ENCODE measurements at regions not wholly inside any gene's neighbourhood (a gene's known extent, or its start where the extent isn't known, plus 50 kb on each side); places are given as distances from the start of the nearest gene placed in this dataset.
A peak's percentile ranks its signal among the peaks of the same experiment; 100 is the strongest.
"Not testable (repeated sequence)": the region's sequence is repeated elsewhere in the genome, so short reads cannot be mapped to it uniquely, and the experiment has no call there.

DNA sequence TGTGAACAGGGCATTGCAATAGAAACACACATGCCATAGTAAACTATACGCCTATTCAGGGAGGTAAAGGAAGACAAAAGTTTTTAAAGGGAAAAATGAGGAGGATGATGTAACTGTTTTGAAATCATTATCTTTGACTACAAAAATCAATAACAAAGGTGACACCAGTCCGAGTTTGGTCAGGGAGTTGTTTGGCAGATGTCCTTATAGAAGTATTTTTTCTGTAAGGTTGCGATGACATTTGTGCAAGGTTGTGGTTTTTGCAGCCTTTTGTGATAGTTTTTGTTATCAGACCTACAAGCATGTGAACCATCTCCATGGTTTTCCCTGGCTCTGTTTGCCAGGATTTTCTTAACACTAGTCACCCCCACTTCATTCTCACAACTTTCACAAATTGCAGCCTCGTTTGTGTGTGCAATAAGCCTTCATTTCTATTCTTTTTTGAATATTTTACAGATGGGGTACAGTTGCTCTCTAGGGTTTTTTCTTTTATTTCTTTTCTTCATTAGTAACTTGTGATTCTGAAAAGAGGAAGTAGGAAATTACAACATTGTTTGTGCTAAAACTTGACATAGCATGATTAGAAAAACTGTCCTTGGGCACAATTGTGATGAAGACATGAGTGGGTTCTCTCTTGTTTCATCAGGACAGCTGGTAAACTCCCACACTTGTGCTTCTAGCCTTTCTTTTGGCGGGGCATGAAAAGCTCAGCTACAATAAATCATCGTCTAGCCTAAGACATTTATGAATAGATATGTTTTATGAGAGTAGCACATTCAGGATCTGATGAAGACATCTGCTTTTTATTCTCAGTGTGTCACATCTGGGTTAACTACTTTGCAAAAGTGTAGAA is 60.2 kb upstream of the PNPLA4 start:
- H3K4me2 ChIP-seq (ENCODE audit: extremely low read depth, insufficient read depth, low read length): no peak overlapping the region
- TF ChIP-seq, protein P1, sequence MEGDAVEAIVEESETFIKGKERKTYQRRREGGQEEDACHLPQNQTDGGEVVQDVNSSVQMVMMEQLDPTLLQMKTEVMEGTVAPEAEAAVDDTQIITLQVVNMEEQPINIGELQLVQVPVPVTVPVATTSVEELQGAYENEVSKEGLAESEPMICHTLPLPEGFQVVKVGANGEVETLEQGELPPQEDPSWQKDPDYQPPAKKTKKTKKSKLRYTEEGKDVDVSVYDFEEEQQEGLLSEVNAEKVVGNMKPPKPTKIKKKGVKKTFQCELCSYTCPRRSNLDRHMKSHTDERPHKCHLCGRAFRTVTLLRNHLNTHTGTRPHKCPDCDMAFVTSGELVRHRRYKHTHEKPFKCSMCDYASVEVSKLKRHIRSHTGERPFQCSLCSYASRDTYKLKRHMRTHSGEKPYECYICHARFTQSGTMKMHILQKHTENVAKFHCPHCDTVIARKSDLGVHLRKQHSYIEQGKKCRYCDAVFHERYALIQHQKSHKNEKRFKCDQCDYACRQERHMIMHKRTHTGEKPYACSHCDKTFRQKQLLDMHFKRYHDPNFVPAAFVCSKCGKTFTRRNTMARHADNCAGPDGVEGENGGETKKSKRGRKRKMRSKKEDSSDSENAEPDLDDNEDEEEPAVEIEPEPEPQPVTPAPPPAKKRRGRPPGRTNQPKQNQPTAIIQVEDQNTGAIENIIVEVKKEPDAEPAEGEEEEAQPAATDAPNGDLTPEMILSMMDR (conservative IDR thresholded peaks at IDR 0.05 in 1 of 2, IDR thresholded peaks at IDR 0.05 in 1 of 2; ENCODE audit: low read depth in 1 of 2, low read length in 2 of 2): no peak
- no peak for TF ChIP-seq EZH2 (IDR thresholded peaks at IDR 0.05; ENCODE audit: low read length, missing control alignments)
- no peaks in the 10 kb centered on the region for H3K27me3 ChIP-seq (ENCODE audit: control insufficient read depth, insufficient read depth, low read length)

DNA sequence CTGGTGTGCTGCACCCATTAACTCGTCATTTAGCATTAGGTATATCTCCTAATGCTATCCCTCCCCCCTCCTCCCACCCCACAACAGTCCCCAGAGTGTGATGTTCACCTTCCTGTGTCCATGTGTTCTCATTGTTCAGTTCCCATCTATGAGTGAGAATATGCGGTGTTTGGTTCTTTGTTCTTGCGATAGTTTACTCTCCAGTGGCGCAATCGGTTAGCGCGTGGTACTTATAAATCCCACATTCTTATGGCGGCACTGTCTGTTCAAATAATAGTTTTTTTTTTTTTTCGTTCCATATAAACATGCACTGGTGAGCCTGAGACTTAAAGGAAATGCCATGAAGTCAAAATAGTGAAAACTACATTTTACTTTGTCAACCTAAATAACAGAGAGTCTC is 59.5 kb upstream of the PNPLA4 start:
- not testable (repeated sequence) for H4K20me1 ChIP-seq (ENCODE audit: control insufficient read depth, extremely low read depth, insufficient read depth, low read length); H3K9ac ChIP-seq (ENCODE audit: insufficient read depth, low read length); DNase-seq (ENCODE audit: low read depth in 2 of 2); H3K4me1 ChIP-seq (ENCODE audit: control insufficient read depth, extremely low read depth, insufficient read depth, low read length); H3K79me2 ChIP-seq (ENCODE audit: control insufficient read depth, insufficient read depth, low read length); H3K27me3 ChIP-seq (ENCODE audit: control insufficient read depth, insufficient read depth, low read length); H3K4me3 ChIP-seq (replicated peaks in 1 of 4; ENCODE audit: control extremely low read depth in 1 of 4, insufficient read depth in 1 of 4, low read depth in 3 of 4, low read length in 4 of 4); H3K36me3 ChIP-seq (ENCODE audit: control insufficient read depth, insufficient read depth, low read length); H3K4me2 ChIP-seq (ENCODE audit: extremely low read depth, insufficient read depth, low read length); H2AFZ ChIP-seq (ENCODE audit: low read length); H3K27ac ChIP-seq (ENCODE audit: insufficient read depth, low read length); H3K9me3 ChIP-seq (ENCODE audit: control insufficient read depth, insufficient read depth, low read depth, low read length)

More for the DNA sequence above, 60.2 kb upstream of the PNPLA4 start:
- Histone ChIP-seq H3K9me3 (ENCODE audit: control insufficient read depth, insufficient read depth, low read depth, low read length) (no peaks in the 10 kb centered on the region), H3K4me3 (replicated peaks in 1 of 4; ENCODE audit: control extremely low read depth in 1 of 4, insufficient read depth in 1 of 4, low read depth in 3 of 4, low read length in 4 of 4) (no peak overlapping the region), H3K36me3 (ENCODE audit: control insufficient read depth, insufficient read depth, low read length) (no peaks in the 10 kb centered on the region), H3K79me2 (ENCODE audit: control insufficient read depth, insufficient read depth, low read length) (no peaks in the 10 kb centered on the region), H3K4me1 (ENCODE audit: control insufficient read depth, extremely low read depth, insufficient read depth, low read length) (no peaks in the 10 kb centered on the region), H3K27ac (ENCODE audit: insufficient read depth, low read length) (no peak overlapping the region), H3K9ac (ENCODE audit: insufficient read depth, low read length) (no peak overlapping the region), H4K20me1 (ENCODE audit: control insufficient read depth, extremely low read depth, insufficient read depth, low read length) (no peaks in the 10 kb centered on the region), H2AFZ (ENCODE audit: low read length) (no peak overlapping the region)
- DNase-seq (ENCODE audit: low read depth in 2 of 2): peak in 1 of 2 donors; percentile 68

GRCh38 chrX:7985568-7985967 is 58.4 kb upstream of the PNPLA4 start:
- Histone ChIP-seq H3K27me3 (ENCODE audit: control insufficient read depth, insufficient read depth, low read length) (no peaks in the 10 kb centered on the region), H3K4me1 (ENCODE audit: control insufficient read depth, extremely low read depth, insufficient read depth, low read length) (no peaks in the 10 kb centered on the region), H3K36me3 (ENCODE audit: control insufficient read depth, insufficient read depth, low read length) (no peaks in the 10 kb centered on the region), H2AFZ (ENCODE audit: low read length) (no peak overlapping the region), H3K27ac (ENCODE audit: insufficient read depth, low read length) (no peak overlapping the region), H4K20me1 (ENCODE audit: control insufficient read depth, extremely low read depth, insufficient read depth, low read length) (no peaks in the 10 kb centered on the region), H3K9ac (ENCODE audit: insufficient read depth, low read length) (no peak overlapping the region), H3K4me2 (ENCODE audit: extremely low read depth, insufficient read depth, low read length) (no peak overlapping the region), H3K9me3 (ENCODE audit: control insufficient read depth, insufficient read depth, low read depth, low read length) (no peaks in the 10 kb centered on the region), H3K4me3 (replicated peaks in 1 of 4; ENCODE audit: control extremely low read depth in 1 of 4, insufficient read depth in 1 of 4, low read depth in 3 of 4, low read length in 4 of 4) (no peak overlapping the region), H3K79me2 (ENCODE audit: control insufficient read depth, insufficient read depth, low read length) (no peaks in the 10 kb centered on the region)
- DNase-seq (ENCODE audit: low read depth in 2 of 2): peak in 1 of 2 donors; percentile 74
- TF ChIP-seq, protein P1 (conservative IDR thresholded peaks at IDR 0.05 in 1 of 2, IDR thresholded peaks at IDR 0.05 in 1 of 2; ENCODE audit: low read depth in 1 of 2, low read length in 2 of 2): no peak
- no peak for TF ChIP-seq EZH2 (IDR thresholded peaks at IDR 0.05; ENCODE audit: low read length, missing control alignments)
